ENCODE measurements at regions not wholly inside any gene's neighbourhood (a gene's known extent, or its start where the extent isn't known, plus 50 kb on each side); places are given as distances from the start of the nearest gene placed in this dataset.
"Not testable (repeated sequence)": the region's sequence is repeated elsewhere in the genome, so short reads cannot be mapped to it uniquely, and the experiment has no call there.

GRCh38 chr20:52425253-52425652 lies 233.7 kb upstream of the ZFP64 start:
- Histone ChIP-seq H3K27ac (no peak overlapping the region), H3K4me3 (no peak overlapping the region), H3K36me3 (no peaks in the 10 kb centered on the region), H3K4me1 (no peaks in the 10 kb centered on the region), H3K27me3 (no peaks in the 10 kb centered on the region), H3K9me3 (no peaks in the 10 kb centered on the region)
- intact Hi-C loops (cut with DNase I) = no loop called here
- no peak for DNase-seq (ENCODE audit: low spot score in 2 of 2)
- no peak for TF ChIP-seq CTCF (IDR thresholded peaks at IDR 0.05)

GRCh38 chr20:52424357-52424942 lies 232.9 kb upstream of the ZFP64 start:
- H3K9me3 ChIP-seq; intact Hi-C loops (cut with DNase I); H3K27ac ChIP-seq; H3K4me1 ChIP-seq; H3K36me3 ChIP-seq; DNase-seq (ENCODE audit: low spot score in 2 of 2); H3K4me3 ChIP-seq; H3K27me3 ChIP-seq: not testable (repeated sequence)

- H3K27ac ChIP-seq; H3K36me3 ChIP-seq; intact Hi-C loops (cut with DNase I); H3K9me3 ChIP-seq; H3K4me1 ChIP-seq; H3K27me3 ChIP-seq; DNase-seq (ENCODE audit: low spot score in 2 of 2); H3K4me3 ChIP-seq: not testable (repeated sequence)
Observed at GRCh38 chr20:52423536-52424140, 232.1 kb upstream of the ZFP64 start.

GRCh38 chr20:52422574-52423336 lies 231.2 kb upstream of the ZFP64 start:
- Histone ChIP-seq H3K4me3 (no peak overlapping the region), H3K27me3 (no peaks in the 10 kb centered on the region), H3K4me1 (no peaks in the 10 kb centered on the region), H3K36me3 (no peaks in the 10 kb centered on the region), H3K9me3 (no peaks in the 10 kb centered on the region), H3K27ac (no peak overlapping the region)
- no peak for TF ChIP-seq CTCF (IDR thresholded peaks at IDR 0.05)
- intact Hi-C loops (cut with DNase I) = no loop called here
- no peak for DNase-seq (ENCODE audit: low spot score in 2 of 2)

- H3K36me3 ChIP-seq = no peaks in the 10 kb centered on the region
- H3K4me3 ChIP-seq = no peak overlapping the region
- H3K27ac ChIP-seq = no peak overlapping the region
- no peaks in the 10 kb centered on the region for H3K9me3 ChIP-seq
- intact Hi-C loops (cut with DNase I) = no loop called here
- H3K27me3 ChIP-seq = no peaks in the 10 kb centered on the region
- TF ChIP-seq CTCF (IDR thresholded peaks at IDR 0.05) = no peak
- H3K4me1 ChIP-seq = no peaks in the 10 kb centered on the region
- DNase-seq (ENCODE audit: low spot score in 2 of 2) = no peak
Observed at GRCh38 chr20:52420805-52421204, 229.2 kb upstream of the ZFP64 start.

- intact Hi-C loops (cut with DNase I) = no loop called here
- Histone ChIP-seq H3K4me1 (no peaks in the 10 kb centered on the region), H3K9me3 (no peaks in the 10 kb centered on the region), H3K27me3 (no peaks in the 10 kb centered on the region), H3K4me3 (no peak overlapping the region), H3K36me3 (no peaks in the 10 kb centered on the region), H3K27ac (no peak overlapping the region)
- TF ChIP-seq CTCF (IDR thresholded peaks at IDR 0.05) = no peak
- no peak for DNase-seq (ENCODE audit: low spot score in 2 of 2)
Observed at GRCh38 chr20:52419205-52419604, 227.6 kb upstream of the ZFP64 start.

Data from ascending aorta (tissue), 2 donors.